GM13977 (cell line): ENCODE measurements at regions not wholly inside any gene's neighbourhood (a gene's known extent, or its start where the extent isn't known, plus 50 kb on each side); places are given as distances from the start of the nearest gene placed in this dataset.

Experiments used
- DNase-seq: peaks from one replicate; pipeline ENCODE4 v3.0.0; 2012; ENCODE audit warnings: low spot score
- CTCF ChIP-seq: IDR thresholded peaks from 2 replicates; pipeline ENCODE4 v1.5.1; 2012; ENCODE audit warnings: mild to moderate bottlenecking, control low read depth; ENCODE audit not compliant: insufficient read depth; ENCODE audit errors: extremely low read depth, missing control alignments
- in situ Hi-C: fragments of 300-500 bp; cut with MboI; formaldehyde crosslinking; loops from one replicate; pipeline ENCODE4 v1.12.0; 2022; ENCODE audit warnings: low sequenced_read_pairs, low pct_unique_long_range_greater_than_20kb, mixed read lengths, inconsistent platforms; ENCODE audit not compliant: unreplicated experiment

- no peak for TF ChIP-seq CTCF
- DNase-seq = no peak
- in situ Hi-C loops = no loop called here
Observed at GRCh38 chr17:71284032-71284755, 836.6 kb upstream of the SOX9 start.

DNA sequence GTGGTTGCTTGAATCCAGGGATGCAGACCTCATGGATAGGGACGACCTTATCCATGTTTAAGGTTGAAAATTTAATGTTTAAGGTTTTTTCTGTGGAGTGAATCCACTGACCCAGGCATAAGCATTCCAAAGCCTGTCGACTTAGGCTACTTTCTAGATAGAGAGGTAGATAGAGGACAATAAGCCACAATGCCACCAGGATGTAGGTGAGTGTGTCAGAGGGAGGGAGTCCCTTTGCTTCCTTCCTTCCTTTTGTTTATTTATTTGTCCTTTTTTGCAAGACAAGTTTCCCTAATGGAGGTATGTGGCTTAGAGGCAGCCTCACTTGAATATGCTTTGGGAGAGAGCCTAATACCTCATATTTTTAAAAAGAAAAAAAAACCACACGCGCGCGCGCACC lies 834.2 kb upstream of the SOX9 start:
- in situ Hi-C loops = no loop called here
- no peak for TF ChIP-seq CTCF
- no peak for DNase-seq

DNA sequence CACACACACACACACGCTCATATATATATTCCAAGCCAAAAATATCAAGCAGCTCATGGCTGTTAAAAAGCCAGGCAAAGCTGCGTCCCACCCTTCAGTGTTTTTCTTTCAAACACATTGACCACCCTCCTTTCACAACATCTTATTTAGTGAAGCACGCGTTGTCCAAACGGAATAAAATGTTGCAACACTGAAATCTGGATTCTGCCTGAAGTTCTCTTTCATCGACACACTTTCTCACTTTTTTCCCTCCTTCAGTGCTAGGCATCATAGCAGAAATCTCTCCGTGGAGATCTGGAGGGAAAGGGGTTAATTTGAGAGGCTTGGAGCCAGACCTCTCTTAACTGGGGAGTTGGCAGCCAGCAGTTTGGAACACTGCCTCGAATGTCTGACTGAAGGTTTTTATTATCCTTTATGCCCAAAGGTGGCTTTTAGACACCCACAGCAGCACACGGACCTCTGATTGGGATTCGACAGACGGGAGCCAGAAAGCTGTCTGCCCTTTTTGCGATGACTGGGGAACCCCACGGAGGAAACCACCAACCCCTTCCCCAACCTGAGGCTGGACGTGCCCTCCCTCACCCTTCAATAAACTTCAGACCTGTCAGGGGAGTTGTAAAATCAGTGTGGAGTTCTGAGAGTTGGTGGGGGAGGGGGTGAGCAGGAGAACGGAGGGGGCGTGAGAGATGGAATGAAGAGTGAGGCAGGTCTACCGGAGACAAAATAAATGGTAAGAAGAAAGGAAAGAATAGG lies 833.6 kb upstream of the SOX9 start:
- no peak for TF ChIP-seq CTCF
- in situ Hi-C loops = no loop called here
- DNase-seq = no peak

GRCh38 chr17:71292006-71292405 lies 828.8 kb upstream of the SOX9 start:
- TF ChIP-seq CTCF = no peak
- DNase-seq = no peak
- in situ Hi-C loops = no loop called here

GRCh38 chr17:71296005-71296404 lies 824.8 kb upstream of the SOX9 start:
- no peak for TF ChIP-seq CTCF
- no peak for DNase-seq
- in situ Hi-C loops = no loop called here

- DNase-seq = no peak
- TF ChIP-seq CTCF = no peak
- in situ Hi-C loops = no loop called here
Observed at GRCh38 chr17:71301063-71301462, 819.8 kb upstream of the SOX9 start.
